CD14-positive monocyte (primary cell): ENCODE measurements at regions not wholly inside any gene's neighbourhood (a gene's known extent, or its start where the extent isn't known, plus 50 kb on each side); places are given as distances from the start of the nearest gene placed in this dataset.

Experiments
- DNase-seq, 3 donors: peaks; one replicate each; pipeline ENCODE4 v3.0.0-alpha.2; 2011 to 2022
- H2AFZ ChIP-seq: 2 replicates; pipeline ENCODE4 v1.6.0; 2012; ENCODE audit warnings: mild to moderate bottlenecking, low read depth, low read length, inconsistent platforms; ENCODE audit not compliant: insufficient read depth, poor library complexity, severe bottlenecking
- H3K27ac ChIP-seq, 2 donors: 1 replicate in 1 of 2; 2 replicates in 1 of 2; pipeline ENCODE4 v1.5.1; 2012 to 2013; ENCODE audit warnings: low read length in 2 of 2, control low read depth in 1 of 2, inconsistent platforms in 1 of 2, low read depth in 1 of 2, mild to moderate bottlenecking in 1 of 2
- H3K27me3 ChIP-seq, 2 donors: one replicate each; pipeline versions ENCODE4 v1.6.0 to v1.6.1; 2011 to 2013; ENCODE audit warnings: low read length in 2 of 2; ENCODE audit not compliant: control insufficient read depth in 2 of 2, insufficient read depth in 2 of 2
- H3K36me3 ChIP-seq, 2 donors: replicated peaks in 1 of 2; 1 replicate in 1 of 2; 2 replicates in 1 of 2; pipeline versions ENCODE4 v1.5.1 to v1.6.1; 2012 to 2013; ENCODE audit warnings: low read length in 2 of 2, control low read depth in 1 of 2, inconsistent platforms in 1 of 2, mild to moderate bottlenecking in 1 of 2; ENCODE audit not compliant: insufficient read depth in 2 of 2, control insufficient read depth in 1 of 2
- H3K4me1 ChIP-seq, 2 donors: 1 replicate in 1 of 2; 2 replicates in 1 of 2; pipeline versions ENCODE4 v1.5.1 to v1.6.1; 2012 to 2013; ENCODE audit warnings: low read length in 2 of 2, control low read depth in 1 of 2, inconsistent platforms in 1 of 2, mild to moderate bottlenecking in 1 of 2, moderate library complexity in 1 of 2; ENCODE audit not compliant: insufficient read depth in 2 of 2, control insufficient read depth in 1 of 2
- H3K4me2 ChIP-seq: replicated peaks from 2 replicates; pipeline ENCODE3; 2012; ENCODE audit warnings: low read length, moderate library complexity, mild to moderate bottlenecking; ENCODE audit not compliant: poor library complexity, severe bottlenecking; ENCODE audit errors: extremely low read depth
- H3K4me3 ChIP-seq, 3 experiments: fragments of 200-600 bp in 1 of 3; sonication (generic) in 1 of 3; replicated peaks in 1 of 3; 1 replicate in 2 of 3; 2 replicates in 1 of 3; pipeline ENCODE4 v1.5.1; 2011 to 2013; ENCODE audit warnings: low read length in 3 of 3, mild to moderate bottlenecking in 3 of 3, control low read depth in 2 of 3, low read depth in 2 of 3, inconsistent platforms in 1 of 3, moderate library complexity in 1 of 3
- H3K79me2 ChIP-seq: 2 replicates; pipeline ENCODE4 v1.6.0; 2012; ENCODE audit warnings: mild to moderate bottlenecking, control low read depth, inconsistent platforms, low read length, moderate library complexity; ENCODE audit not compliant: insufficient read depth
- H3K9ac ChIP-seq: 2 replicates; pipeline ENCODE4 v1.6.0; 2017; ENCODE audit warnings: low read length, mild to moderate bottlenecking; ENCODE audit not compliant: insufficient read depth, poor library complexity, severe bottlenecking
- H3K9me3 ChIP-seq, 2 donors: replicated peaks in 1 of 2; 1 replicate in 1 of 2; 2 replicates in 1 of 2; pipeline versions ENCODE4 v1.5.1 to v1.6.1; 2012 to 2013; ENCODE audit warnings: low read length in 2 of 2, control low read depth in 1 of 2; ENCODE audit not compliant: control insufficient read depth in 1 of 2, insufficient read depth in 1 of 2
- H4K20me1 ChIP-seq: 2 replicates; pipeline ENCODE4 v1.6.0; 2012; ENCODE audit warnings: mild to moderate bottlenecking, low read length, control low read depth, moderate library complexity; ENCODE audit not compliant: insufficient read depth
- H3K27ac Mint-ChIP-seq, 7 donors: one replicate each; pipeline ENCODE4 v1.8.0; 2020; ENCODE audit warnings: mild to moderate bottlenecking in 7 of 7, mixed read lengths in 7 of 7, moderate library complexity in 6 of 7, inconsistent platforms in 2 of 7
- H3K27me3 Mint-ChIP-seq, 3 donors: one replicate each; pipeline ENCODE4 v1.8.0; 2021 to 2022; ENCODE audit warnings: low read depth in 3 of 3, mild to moderate bottlenecking in 3 of 3, mixed read lengths in 3 of 3, moderate library complexity in 3 of 3, inconsistent platforms in 1 of 3
- H3K36me3 Mint-ChIP-seq, 2 donors: one replicate each; pipeline ENCODE4 v1.8.0; 2020; ENCODE audit warnings: mixed read lengths in 2 of 2, inconsistent platforms in 1 of 2, mild to moderate bottlenecking in 1 of 2
- H3K4me1 Mint-ChIP-seq: one replicate; pipeline ENCODE4 v1.8.0; 2020; ENCODE audit warnings: mild to moderate bottlenecking, mixed read lengths
- H3K4me3 Mint-ChIP-seq, 2 donors: one replicate each; pipeline ENCODE4 v1.8.0; 2020; ENCODE audit warnings: mild to moderate bottlenecking in 2 of 2, mixed read lengths in 2 of 2, moderate library complexity in 1 of 2
- H3K9me3 Mint-ChIP-seq, 7 donors: one replicate each; pipeline ENCODE4 v1.8.0; 2020 to 2022; ENCODE audit warnings: mixed read lengths in 7 of 7, mild to moderate bottlenecking in 6 of 7, moderate library complexity in 6 of 7, inconsistent platforms in 2 of 7
- WGBS: methylation state at CpG from one replicate; pipeline ENCODE4 v1.1.5; 2013; ENCODE audit warnings: missing lambda C conversion rate; ENCODE audit not compliant: insufficient coverage; 5-methylcytosine and 5-hydroxymethylcytosine counted together
- intact Hi-C, 2 donors: fragments of 100-400 bp; cut with micrococcal nuclease; formaldehyde crosslinking; loops; one replicate each; pipeline versions ENCODE4 v1.15.0 to v1.15.1; 2023
- TF ChIP-seq, protein P1 (sequence below): fragments of 200-600 bp; IDR thresholded peaks from one replicate; pipeline ENCODE4 v1.8.0; 2022; ENCODE audit warnings: antibody characterized with exemption, mild to moderate bottlenecking

DNA sequence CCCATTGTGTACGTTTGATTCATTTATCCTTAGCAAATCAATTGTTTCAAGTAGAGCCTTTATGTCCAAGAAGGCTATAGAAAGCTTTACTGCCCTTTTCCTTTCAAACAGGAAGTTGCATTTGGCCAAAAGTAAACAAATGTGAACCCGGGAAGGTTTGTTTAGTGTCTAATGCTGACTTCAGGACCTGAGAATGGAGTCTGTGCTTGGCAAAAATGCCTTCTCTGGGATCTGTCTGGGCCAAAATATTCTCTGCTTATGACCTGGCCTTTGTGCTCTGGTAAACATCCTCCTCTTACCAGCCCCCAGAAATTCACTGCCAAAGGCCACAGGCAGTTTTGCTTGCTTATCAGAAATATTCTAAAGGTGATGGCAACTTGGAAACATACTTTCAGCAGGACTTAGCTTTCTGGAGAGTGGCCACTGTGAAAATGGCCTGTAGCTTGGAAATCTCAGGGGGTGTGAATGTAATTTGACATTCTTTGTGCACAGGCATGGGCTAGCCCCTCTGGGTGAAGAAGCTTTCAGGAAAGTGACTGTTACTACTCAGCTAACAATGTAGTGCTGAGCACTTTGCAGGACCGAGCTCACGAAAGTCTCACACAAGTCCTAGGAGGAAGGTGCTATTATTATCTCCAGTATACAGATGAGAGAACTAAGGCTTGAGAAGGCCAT is 199.5 kb downstream of the PTEN start:
- no peaks in the 10 kb centered on the region for H4K20me1 ChIP-seq
- TF ChIP-seq, protein P1, sequence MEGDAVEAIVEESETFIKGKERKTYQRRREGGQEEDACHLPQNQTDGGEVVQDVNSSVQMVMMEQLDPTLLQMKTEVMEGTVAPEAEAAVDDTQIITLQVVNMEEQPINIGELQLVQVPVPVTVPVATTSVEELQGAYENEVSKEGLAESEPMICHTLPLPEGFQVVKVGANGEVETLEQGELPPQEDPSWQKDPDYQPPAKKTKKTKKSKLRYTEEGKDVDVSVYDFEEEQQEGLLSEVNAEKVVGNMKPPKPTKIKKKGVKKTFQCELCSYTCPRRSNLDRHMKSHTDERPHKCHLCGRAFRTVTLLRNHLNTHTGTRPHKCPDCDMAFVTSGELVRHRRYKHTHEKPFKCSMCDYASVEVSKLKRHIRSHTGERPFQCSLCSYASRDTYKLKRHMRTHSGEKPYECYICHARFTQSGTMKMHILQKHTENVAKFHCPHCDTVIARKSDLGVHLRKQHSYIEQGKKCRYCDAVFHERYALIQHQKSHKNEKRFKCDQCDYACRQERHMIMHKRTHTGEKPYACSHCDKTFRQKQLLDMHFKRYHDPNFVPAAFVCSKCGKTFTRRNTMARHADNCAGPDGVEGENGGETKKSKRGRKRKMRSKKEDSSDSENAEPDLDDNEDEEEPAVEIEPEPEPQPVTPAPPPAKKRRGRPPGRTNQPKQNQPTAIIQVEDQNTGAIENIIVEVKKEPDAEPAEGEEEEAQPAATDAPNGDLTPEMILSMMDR = no peak
- no peak overlapping the region for H3K9ac ChIP-seq
- peaks cover 0 to 7% of the 10 kb centered on the region in 2 donors for H3K36me3 Mint-ChIP-seq
- peaks cover 0 to 3% (median 0%) of the 10 kb centered on the region in 3 donors for H3K27me3 Mint-ChIP-seq
- peak in 1 of 3 donors; percentile 22 for DNase-seq
- peak overlapping the region in 1 of 2 donors; percentile 36 for H3K4me3 Mint-ChIP-seq
- H3K27me3 ChIP-seq = no peaks in the 10 kb centered on the region
- H3K79me2 ChIP-seq = no peaks in the 10 kb centered on the region
- H3K4me2 ChIP-seq = peak overlapping the region; percentile 44
- peak overlapping the region; percentile 86 to 98 (median 93) for H3K27ac Mint-ChIP-seq
- peak overlapping the region; percentile 34 for H2AFZ ChIP-seq
- WGBS = no CpG with 5 or more reads among the region's 4 CpGs
- H3K27ac ChIP-seq = peak overlapping the region; percentile 11 to 91
- no peaks in the 10 kb centered on the region for H3K9me3 ChIP-seq
- H3K4me3 ChIP-seq = peak overlapping the region in 1 of 3 experiments; percentile 39
- H3K4me1 Mint-ChIP-seq = peaks cover 78% of the 10 kb centered on the region
- H3K4me1 ChIP-seq = peaks cover 76 to 77% of the 10 kb centered on the region in 2 donors
- H3K36me3 ChIP-seq = no peaks in the 10 kb centered on the region
- H3K9me3 Mint-ChIP-seq = peaks cover 0 to 2% (median 0%) of the 10 kb centered on the region in 7 donors
- intact Hi-C loops = no loop called here

DNA sequence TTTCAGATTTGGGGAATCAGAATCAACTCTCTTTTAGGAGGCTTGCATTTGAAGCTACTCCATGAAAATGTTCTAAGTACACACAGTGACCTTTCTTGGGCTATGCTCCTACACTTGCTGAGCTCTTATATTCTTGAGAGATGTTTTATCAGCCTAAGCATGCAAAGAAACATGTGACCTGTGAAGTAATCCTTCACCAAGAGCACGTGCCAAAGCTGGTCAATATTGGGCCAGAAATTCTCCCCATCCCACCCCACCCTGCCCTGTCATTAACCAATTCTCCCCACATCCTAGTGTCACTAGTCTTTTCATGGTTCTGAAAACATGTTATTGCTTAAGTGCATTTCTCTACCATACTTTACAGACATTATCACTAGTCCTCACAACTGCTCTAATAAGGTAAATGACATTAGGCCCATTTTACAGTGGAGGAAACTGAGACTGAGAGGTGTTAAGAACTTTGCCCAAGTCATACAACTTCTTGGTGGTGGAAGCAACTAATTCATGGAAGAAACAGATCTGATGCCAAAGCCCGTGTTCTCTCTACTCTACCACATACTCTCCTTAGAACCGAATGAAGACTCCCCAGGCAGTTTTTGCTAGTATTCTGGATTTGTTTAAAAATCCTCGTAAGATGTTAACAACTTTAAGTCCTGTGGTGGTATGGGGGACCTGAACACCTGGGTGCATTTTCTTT is 200.6 kb downstream of the PTEN start:
- Histone ChIP-seq H2AFZ (no peak overlapping the region), H3K79me2 (no peaks in the 10 kb centered on the region), H3K4me3 (peak overlapping the region in 1 of 3 experiments; percentile 63), H3K9me3 (no peaks in the 10 kb centered on the region), H3K4me2 (peak overlapping the region; percentile 74), H4K20me1 (no peaks in the 10 kb centered on the region), H3K36me3 (no peaks in the 10 kb centered on the region), H3K4me1 (peaks cover 86% of the 10 kb centered on the region in 2 donors), H3K27ac (peak overlapping the region in 1 of 2 donors; percentile 91), H3K9ac (no peak overlapping the region), H3K27me3 (no peaks in the 10 kb centered on the region)
- peak in 1 of 3 donors; percentile 38 for DNase-seq
- H3K4me3 Mint-ChIP-seq = peak overlapping the region in 1 of 2 donors; percentile 51
- intact Hi-C loops = no loop called here
- H3K36me3 Mint-ChIP-seq = peaks cover 0 to 7% of the 10 kb centered on the region in 2 donors
- H3K4me1 Mint-ChIP-seq = peaks cover 87% of the 10 kb centered on the region
- TF ChIP-seq, protein P1 = no peak
- WGBS = 0% methylated on average over 1 of the region's 4 CpGs
- H3K27ac Mint-ChIP-seq = peak overlapping the region; percentile 92 to 98 (median 97)
- H3K27me3 Mint-ChIP-seq = peaks cover 0 to 3% (median 0%) of the 10 kb centered on the region in 3 donors
- H3K9me3 Mint-ChIP-seq = peaks cover 0 to 2% (median 0%) of the 10 kb centered on the region in 7 donors
